Suppressor macrophage treated with lipopolysaccharide for 1 hour (primary cell): ENCODE measurements at regions not wholly inside any gene's neighbourhood (a gene's known extent, or its start where the extent isn't known, plus 50 kb on each side); places are given as distances from the start of the nearest gene placed in this dataset.
A peak's percentile ranks its signal among the peaks of the same experiment; 100 is the strongest.

Source experiments
- DNase-seq, 3 donors: peaks; one replicate each; pipeline ENCODE4 v3.0.0-alpha.2; 2020 to 2022

GRCh38 chr13:30105381-30105780 lies 202.0 kb downstream of the KATNAL1 start:
- no peak for DNase-seq

- DNase-seq = no peak
Measured at GRCh38 chr13:30103161-30103840, 204.1 kb downstream of the KATNAL1 start.

- no peak for DNase-seq
Measured at GRCh38 chr13:30100226-30100625, 207.1 kb downstream of the KATNAL1 start.

GRCh38 chr13:30097701-30098100 lies 209.7 kb downstream of the KATNAL1 start:
- peak; percentile 64 to 83 (median 71) for DNase-seq

GRCh38 chr13:30097089-30097488 lies 210.3 kb downstream of the KATNAL1 start:
- DNase-seq = no peak

GRCh38 chr13:30094015-30094414 lies 213.3 kb downstream of the KATNAL1 start:
- DNase-seq = no peak

- DNase-seq = no peak
Measured at GRCh38 chr13:30093236-30093635, 214.1 kb downstream of the KATNAL1 start.

GRCh38 chr13:30091691-30092090 lies 215.7 kb downstream of the KATNAL1 start:
- peak; percentile 31 to 45 (median 44) for DNase-seq

GRCh38 chr13:30091035-30091434 lies 216.3 kb downstream of the KATNAL1 start:
- no peak for DNase-seq

GRCh38 chr13:30088312-30088855 lies 219.0 kb downstream of the KATNAL1 start:
- peak in 1 of 3 donors; percentile 13 for DNase-seq

GRCh38 chr13:30085087-30085486 lies 222.3 kb downstream of the KATNAL1 start:
- DNase-seq = peak; percentile 17 to 51 (median 47)

GRCh38 chr13:30082391-30082790 lies 225.0 kb downstream of the KATNAL1 start:
- DNase-seq = no peak

- no peak for DNase-seq
Measured at GRCh38 chr13:30081331-30081730, 226.0 kb downstream of the KATNAL1 start.

- DNase-seq = no peak
Measured at GRCh38 chr13:30079501-30079900, 227.8 kb downstream of the KATNAL1 start.

GRCh38 chr13:30078059-30078458 lies 227.6 kb upstream of the UBL3 start:
- no peak for DNase-seq

- DNase-seq = no peak
Measured at GRCh38 chr13:30077240-30077735, 226.9 kb upstream of the UBL3 start.

GRCh38 chr13:30074955-30075614 lies 224.7 kb upstream of the UBL3 start:
- DNase-seq = no peak

- DNase-seq = no peak
Measured at GRCh38 chr13:30074431-30074830, 224.0 kb upstream of the UBL3 start.

GRCh38 chr13:30072818-30073186 lies 222.4 kb upstream of the UBL3 start:
- DNase-seq = no peak

GRCh38 chr13:30071969-30072817 lies 221.8 kb upstream of the UBL3 start:
- no peak for DNase-seq

- no peak for DNase-seq
Measured at GRCh38 chr13:30065181-30065580, 214.8 kb upstream of the UBL3 start.

GRCh38 chr13:30063892-30064291 lies 213.5 kb upstream of the UBL3 start:
- DNase-seq = no peak

- no peak for DNase-seq
Measured at GRCh38 chr13:30061217-30061616, 210.8 kb upstream of the UBL3 start.
